IPS-20b (cell line): ENCODE measurements at regions not wholly inside any gene's neighbourhood (a gene's known extent, or its start where the extent isn't known, plus 50 kb on each side); places are given as distances from the start of the nearest gene placed in this dataset.

Source experiments
- H3K27ac ChIP-seq: one replicate; pipeline ENCODE4 v1.5.1; 2013; ENCODE audit warnings: low read length
- H3K27me3 ChIP-seq: 2 replicates; pipeline ENCODE4 v1.6.1; 2013; ENCODE audit warnings: mild to moderate bottlenecking, low read length, inconsistent platforms; ENCODE audit not compliant: insufficient read depth
- H3K36me3 ChIP-seq: 2 replicates; pipeline ENCODE4 v1.6.1; 2013; ENCODE audit warnings: low read depth, mild to moderate bottlenecking, inconsistent platforms, low read length, moderate library complexity; ENCODE audit not compliant: insufficient read depth
- H3K4me1 ChIP-seq: 2 replicates; pipeline ENCODE4 v1.6.1; 2013; ENCODE audit warnings: mild to moderate bottlenecking, control low read depth, inconsistent platforms, low read length, moderate library complexity; ENCODE audit not compliant: insufficient read depth
- H3K4me3 ChIP-seq: 2 replicates; pipeline ENCODE4 v1.5.1; 2013; ENCODE audit warnings: mild to moderate bottlenecking, low read length, inconsistent platforms
- H3K9ac ChIP-seq: 2 replicates; pipeline ENCODE4 v1.6.1; 2013; ENCODE audit warnings: low read depth, mild to moderate bottlenecking, inconsistent platforms, low read length, moderate library complexity
- H3K9me3 ChIP-seq: 2 replicates; pipeline ENCODE4 v1.6.1; 2013; ENCODE audit warnings: mild to moderate bottlenecking, low read depth, low read length, inconsistent platforms; ENCODE audit not compliant: insufficient read depth

- H3K9me3 ChIP-seq, result no peaks in the 10 kb centered on the region
These were observed 558.2 kb downstream of the CDH26 start for GRCh38 chr20:60516442-60516841.

GRCh38 chr20:60518022-60518421 is 559.8 kb downstream of the CDH26 start:
- Histone ChIP-seq H3K9ac (no peak overlapping the region), H3K4me3 (no peak overlapping the region), H3K27me3 (no peaks in the 10 kb centered on the region), H3K36me3 (no peaks in the 10 kb centered on the region), H3K9me3 (no peaks in the 10 kb centered on the region), H3K4me1 (peaks cover 7% of the 10 kb centered on the region), H3K27ac (no peak overlapping the region)

More at GRCh38 chr20:60516442-60516841, 558.2 kb downstream of the CDH26 start:
- no peaks in the 10 kb centered on the region for H3K27me3 ChIP-seq
- H3K36me3 ChIP-seq, result no peaks in the 10 kb centered on the region
- H3K4me3 ChIP-seq, result no peak overlapping the region
- H3K9ac ChIP-seq, result no peak overlapping the region
- H3K4me1 ChIP-seq, result peaks cover 20% of the 10 kb centered on the region
- no peak overlapping the region for H3K27ac ChIP-seq

GRCh38 chr20:60525397-60525796 is 567.2 kb downstream of the CDH26 start:
- H3K27me3 ChIP-seq, result no peaks in the 10 kb centered on the region; the same call in 1 of the 2 replicates

GRCh38 chr20:60527656-60528055 is 569.4 kb downstream of the CDH26 start:
- Histone ChIP-seq H3K4me3 (no peak overlapping the region), H3K27ac (no peak overlapping the region), H3K36me3 (no peaks in the 10 kb centered on the region), H3K9ac (no peak overlapping the region), H3K9me3 (no peaks in the 10 kb centered on the region), H3K27me3 (no peaks in the 10 kb centered on the region; the same call in 1 of the 2 replicates), H3K4me1 (no peaks in the 10 kb centered on the region; the same call in 1 of the 2 replicates)

More at GRCh38 chr20:60525397-60525796, 567.2 kb downstream of the CDH26 start:
- Histone ChIP-seq H3K9ac (no peak overlapping the region), H3K4me3 (no peak overlapping the region), H3K27ac (no peak overlapping the region), H3K36me3 (no peaks in the 10 kb centered on the region), H3K4me1 (no peaks in the 10 kb centered on the region; the same call in 1 of the 2 replicates), H3K9me3 (no peaks in the 10 kb centered on the region)

- Histone ChIP-seq H3K27ac (no peak overlapping the region), H3K4me3 (no peak overlapping the region), H3K36me3 (no peaks in the 10 kb centered on the region), H3K9ac (no peak overlapping the region), H3K9me3 (no peaks in the 10 kb centered on the region), H3K4me1 (no peaks in the 10 kb centered on the region), H3K27me3 (no peaks in the 10 kb centered on the region; the same call in 1 of the 2 replicates)
These were observed 569.9 kb downstream of the CDH26 start for GRCh38 chr20:60528141-60528540.

GRCh38 chr20:60529149-60529548 is 570.9 kb downstream of the CDH26 start:
- no peaks in the 10 kb centered on the region for H3K9me3 ChIP-seq
- no peaks in the 10 kb centered on the region; the same call in 1 of the 2 replicates for H3K27me3 ChIP-seq
- no peaks in the 10 kb centered on the region for H3K4me1 ChIP-seq
- no peak overlapping the region for H3K4me3 ChIP-seq
- H3K36me3 ChIP-seq, result no peaks in the 10 kb centered on the region
- H3K9ac ChIP-seq, result no peak overlapping the region
- H3K27ac ChIP-seq, result no peak overlapping the region

GRCh38 chr20:60535211-60535610 is 577.0 kb downstream of the CDH26 start:
- no peaks in the 10 kb centered on the region for H3K9me3 ChIP-seq
- no peaks in the 10 kb centered on the region for H3K4me1 ChIP-seq
- H3K9ac ChIP-seq, result no peak overlapping the region
- no peaks in the 10 kb centered on the region for H3K36me3 ChIP-seq
- H3K27ac ChIP-seq, result no peak overlapping the region
- no peaks in the 10 kb centered on the region for H3K27me3 ChIP-seq
- H3K4me3 ChIP-seq, result no peak overlapping the region

- Histone ChIP-seq H3K36me3 (no peaks in the 10 kb centered on the region), H3K27me3 (no peaks in the 10 kb centered on the region), H3K4me3 (no peak overlapping the region), H3K9me3 (no peaks in the 10 kb centered on the region), H3K9ac (no peak overlapping the region), H3K4me1 (no peaks in the 10 kb centered on the region), H3K27ac (no peak overlapping the region)
These were observed 582.4 kb downstream of the CDH26 start for GRCh38 chr20:60540591-60540990.

GRCh38 chr20:60541991-60542390 is 583.8 kb downstream of the CDH26 start:
- no peak overlapping the region for H3K4me3 ChIP-seq
- no peaks in the 10 kb centered on the region for H3K4me1 ChIP-seq
- H3K9me3 ChIP-seq, result no peaks in the 10 kb centered on the region
- no peaks in the 10 kb centered on the region for H3K36me3 ChIP-seq
- H3K9ac ChIP-seq, result no peak overlapping the region
- H3K27me3 ChIP-seq, result no peaks in the 10 kb centered on the region
- no peak overlapping the region for H3K27ac ChIP-seq

GRCh38 chr20:60543598-60543997 is 585.4 kb downstream of the CDH26 start:
- no peak overlapping the region for H3K27ac ChIP-seq
- no peak overlapping the region for H3K4me3 ChIP-seq
- H3K36me3 ChIP-seq, result no peaks in the 10 kb centered on the region
- no peaks in the 10 kb centered on the region for H3K9me3 ChIP-seq
- H3K9ac ChIP-seq, result no peak overlapping the region
- no peaks in the 10 kb centered on the region for H3K4me1 ChIP-seq
- no peaks in the 10 kb centered on the region for H3K27me3 ChIP-seq

GRCh38 chr20:60553095-60553494 is 594.9 kb downstream of the CDH26 start:
- no peak overlapping the region for H3K27ac ChIP-seq
- H3K9ac ChIP-seq, result no peak overlapping the region

GRCh38 chr20:60558486-60558885 is 600.3 kb downstream of the CDH26 start:
- Histone ChIP-seq H3K27ac (no peak overlapping the region), H3K4me1 (no peaks in the 10 kb centered on the region; the same call in 1 of the 2 replicates), H3K36me3 (no peaks in the 10 kb centered on the region), H3K9me3 (no peaks in the 10 kb centered on the region), H3K4me3 (no peak overlapping the region), H3K9ac (no peak overlapping the region), H3K27me3 (peaks cover 18% of the 10 kb centered on the region; the same call in 1 of the 2 replicates)

More at GRCh38 chr20:60553095-60553494, 594.9 kb downstream of the CDH26 start:
- Histone ChIP-seq H3K27me3 (peaks cover 13% of the 10 kb centered on the region; the same call in 1 of the 2 replicates), H3K4me1 (no peaks in the 10 kb centered on the region), H3K4me3 (no peak overlapping the region), H3K9me3 (no peaks in the 10 kb centered on the region), H3K36me3 (no peaks in the 10 kb centered on the region)
